ENCODE measurements at regions not wholly inside any gene's neighbourhood (a gene's known extent, or its start where the extent isn't known, plus 50 kb on each side); places are given as distances from the start of the nearest gene placed in this dataset.

GRCh38 chr13:55627221-55627620 is 1513.5 kb upstream of the PRR20A start:
- no peak for TF ChIP-seq CTCF (IDR thresholded peaks at IDR 0.05)
- TF ChIP-seq POLR2A (IDR thresholded peaks at IDR 0.05): no peak

Measured in heart left ventricle (tissue), 13 donors.